Activated CD8-positive, alpha-beta memory T cell treated with anti-CD3 and anti-CD28 coated beads, Interleukin-2, amount 50 U/mL, for 24 hours (primary cell): ENCODE measurements at regions not wholly inside any gene's neighbourhood (a gene's known extent, or its start where the extent isn't known, plus 50 kb on each side); places are given as distances from the start of the nearest gene placed in this dataset.
"Not testable (repeated sequence)": the region's sequence is repeated elsewhere in the genome, so short reads cannot be mapped to it uniquely, and the experiment has no call there.

ENCODE experiments used
- DNase-seq: peaks from one replicate; pipeline ENCODE4 v3.0.0-alpha.2; 2020; ENCODE audit errors: extremely low read depth

DNA sequence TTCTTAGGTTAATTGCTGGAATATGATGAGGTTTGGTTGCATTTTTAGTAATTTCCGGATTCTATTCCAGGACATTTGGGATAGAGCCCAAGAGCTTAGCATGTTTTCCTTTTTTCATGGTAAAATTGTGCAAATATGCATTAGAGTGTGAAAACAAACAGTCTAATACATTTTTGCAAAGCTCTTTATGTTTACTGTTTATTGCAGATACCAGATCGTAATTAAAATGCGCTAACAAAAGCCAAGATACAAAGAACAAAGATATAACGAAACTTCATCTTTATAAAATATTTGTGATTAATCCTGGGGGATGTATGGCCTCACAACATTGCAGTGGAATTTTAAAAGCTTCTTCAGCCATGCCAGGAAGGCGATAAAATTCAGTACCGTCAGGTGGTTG, 94.5 kb upstream of the TBC1D5 start:
- DNase-seq: no peak

DNA sequence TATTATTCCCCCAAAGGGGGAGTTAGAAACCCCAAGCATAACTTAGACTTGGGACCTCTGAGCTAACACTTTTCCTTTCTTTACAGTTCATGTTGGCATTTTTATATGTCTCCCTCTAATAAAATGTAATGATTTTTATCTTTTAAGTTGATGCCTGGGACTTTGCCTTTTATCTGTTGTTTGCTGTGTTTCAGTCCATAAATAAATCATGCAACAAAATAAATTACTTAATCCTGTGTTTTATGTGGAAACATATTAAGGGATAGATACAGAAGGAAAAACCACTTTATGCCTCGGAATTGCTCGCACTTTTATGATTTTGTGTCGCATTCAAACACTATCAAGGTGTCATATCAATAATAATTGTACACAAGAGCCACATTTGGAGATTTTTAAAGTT, 93.7 kb upstream of the TBC1D5 start:
- DNase-seq: no peak

DNA sequence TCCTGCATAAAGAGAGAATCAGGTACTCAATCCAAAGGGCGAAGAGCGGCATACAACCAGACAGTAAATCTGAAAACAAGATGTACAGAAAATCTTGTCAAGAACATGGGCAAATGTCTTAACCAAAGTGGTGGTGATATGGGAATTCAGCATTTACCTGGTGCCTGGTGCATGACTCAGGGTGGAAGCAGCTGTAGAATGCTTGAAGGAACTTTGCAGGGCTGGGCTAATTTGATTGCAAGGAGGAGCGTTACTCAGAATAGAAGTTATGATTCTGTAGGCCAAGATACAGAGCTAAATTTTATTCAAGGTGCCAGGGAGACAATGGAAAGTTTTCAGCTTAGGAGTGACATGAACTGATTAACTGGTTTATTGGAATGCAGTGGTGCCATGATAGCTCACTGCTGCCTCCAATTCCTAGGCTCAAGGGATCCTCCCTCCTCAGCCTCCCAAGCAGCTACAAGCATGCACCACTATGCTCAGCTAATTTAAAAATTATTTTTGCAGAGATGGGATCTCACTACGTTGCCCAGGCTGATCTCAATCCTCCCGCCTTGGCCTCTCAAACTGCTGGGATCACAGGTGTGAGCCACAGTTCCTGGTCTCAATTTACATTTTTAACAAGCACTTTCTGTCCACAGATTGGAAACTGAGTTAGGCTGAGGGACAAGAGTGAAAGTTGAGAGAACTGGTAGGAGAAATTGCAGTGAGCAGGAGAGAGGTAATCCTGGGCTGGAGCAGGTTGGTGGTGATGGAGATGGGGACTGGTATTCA, 91.5 kb upstream of the TBC1D5 start:
- DNase-seq: no peak

- no peak for DNase-seq
These were observed 89.6 kb upstream of the TBC1D5 start for GRCh38 chr3:17832016-17832415.

DNA sequence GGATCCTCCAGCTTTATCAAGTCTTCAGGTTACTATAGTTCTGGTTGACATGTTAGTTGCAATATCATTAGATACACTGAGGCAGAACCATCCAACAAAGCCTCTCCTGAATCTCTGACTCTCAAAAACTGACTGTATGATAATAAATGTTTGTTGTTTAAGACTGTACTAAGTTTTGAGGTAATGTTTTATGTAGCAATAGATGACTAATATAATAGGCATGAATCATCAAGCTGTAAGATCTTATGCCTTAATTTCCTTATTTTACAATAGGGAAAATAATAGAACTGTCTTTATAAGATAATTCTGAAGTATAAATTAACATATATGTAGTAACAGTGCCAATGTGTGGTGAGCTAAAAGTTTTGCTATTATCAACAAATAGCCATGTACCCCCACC, 88.9 kb upstream of the TBC1D5 start:
- DNase-seq: no peak

DNA sequence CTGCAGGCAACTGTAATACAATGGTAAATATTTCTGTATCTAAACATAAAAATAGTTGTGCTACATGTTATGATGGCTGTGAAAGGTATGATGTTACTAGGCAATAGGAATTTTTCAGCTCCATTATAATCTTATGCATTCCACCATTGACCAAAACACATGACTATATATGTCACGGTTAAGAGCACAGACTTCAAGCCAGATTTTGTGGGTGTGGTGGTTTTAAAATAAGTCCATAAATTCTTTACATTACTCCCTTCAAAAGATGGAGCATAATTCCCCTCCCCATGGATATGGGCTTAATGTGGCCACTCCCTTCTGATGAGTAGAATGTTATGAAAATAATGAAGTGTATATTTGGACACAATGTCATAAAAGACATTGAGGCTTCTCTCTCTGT, 88.4 kb upstream of the TBC1D5 start:
- DNase-seq: no peak

GRCh38 chr3:17828388-17828787, 86.0 kb upstream of the TBC1D5 start:
- no peak for DNase-seq

DNA sequence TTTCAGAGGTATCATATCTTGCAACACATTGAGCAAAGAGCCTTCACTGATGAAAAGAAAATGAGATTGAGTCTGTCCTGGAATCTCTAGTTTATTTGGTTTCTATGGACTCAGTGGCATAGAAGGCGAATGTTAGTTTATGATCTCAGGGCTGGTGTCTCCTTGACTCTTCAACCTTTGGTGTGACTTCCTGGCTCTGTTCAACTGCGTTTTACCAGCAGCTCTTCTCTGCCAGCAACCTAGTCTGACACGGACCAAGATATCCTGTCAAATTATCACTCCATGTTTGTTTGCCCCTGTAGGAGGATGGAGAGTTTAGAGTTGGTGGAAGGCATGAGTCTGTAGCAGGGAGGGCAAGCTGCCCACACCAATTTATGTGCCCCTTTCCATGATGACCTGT, 82.9 kb upstream of the TBC1D5 start:
- no peak for DNase-seq

DNA sequence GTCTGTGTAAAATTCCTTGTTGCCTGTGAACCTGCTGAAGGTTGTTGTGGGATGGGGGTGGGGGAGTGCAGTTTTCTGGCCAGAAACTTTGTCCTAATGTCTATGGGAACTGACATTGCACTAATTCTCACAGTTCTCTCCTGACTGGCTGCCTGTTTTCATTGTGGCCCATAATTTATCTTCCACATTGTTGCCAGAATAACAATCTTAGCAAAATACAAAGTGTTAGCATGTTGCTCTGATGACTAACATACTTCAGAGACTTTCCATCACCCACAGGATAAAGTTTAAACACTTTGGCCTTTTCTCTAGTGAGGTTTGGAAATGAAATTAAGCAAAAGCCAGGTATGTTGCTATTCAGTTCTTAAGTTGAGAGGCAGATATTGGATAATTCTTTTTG, 81.4 kb upstream of the TBC1D5 start:
- DNase-seq: no peak

DNA sequence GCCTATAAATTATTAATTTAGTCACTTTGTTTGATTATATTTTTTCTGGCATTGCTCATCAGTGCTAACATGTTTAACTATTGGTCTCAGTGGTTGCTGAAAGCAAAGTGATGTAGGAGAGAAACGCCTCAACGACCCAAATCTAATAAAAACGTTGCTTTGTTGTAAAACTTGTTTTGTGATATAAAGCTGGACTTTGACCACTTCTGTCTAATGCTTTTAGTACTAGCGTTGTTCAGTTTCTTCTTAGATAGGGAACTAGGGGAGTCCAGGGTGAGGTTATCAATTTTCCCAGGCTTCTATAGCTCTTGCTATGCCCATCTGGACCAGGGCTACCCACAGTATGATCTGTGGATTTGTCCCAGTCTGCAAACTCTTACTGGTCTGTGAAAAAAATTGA, 80.6 kb upstream of the TBC1D5 start:
- DNase-seq: no peak

DNA sequence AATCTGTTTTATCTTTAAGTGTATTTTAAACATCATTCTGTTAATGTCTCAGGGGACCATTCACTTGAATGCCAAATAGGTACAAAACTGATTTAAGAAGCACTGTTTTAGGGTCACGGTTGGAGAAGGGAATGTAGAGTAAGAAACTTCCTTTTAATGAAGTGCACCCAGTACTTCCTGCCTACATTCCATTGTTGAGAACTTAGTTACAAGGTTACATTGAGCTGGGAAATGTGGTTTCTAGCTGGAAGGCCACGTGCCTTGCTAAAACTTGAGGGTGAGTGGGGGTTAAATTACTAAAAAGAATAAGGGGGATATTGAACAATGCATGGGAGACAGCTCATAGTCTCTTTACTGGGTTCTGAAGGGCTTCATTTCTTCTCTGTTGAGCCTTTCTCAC, 78.3 kb upstream of the TBC1D5 start:
- DNase-seq: no peak

DNA sequence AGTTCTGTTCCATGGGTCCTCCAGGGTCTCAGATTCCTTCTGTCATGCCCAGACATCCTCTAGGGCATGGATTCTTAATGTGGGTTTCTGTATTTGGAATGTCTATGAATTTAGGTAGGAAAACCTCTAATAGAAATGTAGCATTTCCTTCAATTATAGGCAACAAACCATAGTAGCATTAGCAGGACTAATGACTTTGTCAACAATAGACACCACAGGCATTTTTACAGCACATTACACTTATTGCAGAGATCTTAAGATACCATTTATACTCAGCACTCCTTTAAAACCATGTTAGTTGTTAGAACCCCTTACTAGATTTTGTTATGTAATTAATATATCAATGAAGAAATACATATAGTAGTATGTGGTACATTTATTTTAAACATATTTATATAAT, 77.8 kb upstream of the TBC1D5 start:
- DNase-seq: no peak

DNA sequence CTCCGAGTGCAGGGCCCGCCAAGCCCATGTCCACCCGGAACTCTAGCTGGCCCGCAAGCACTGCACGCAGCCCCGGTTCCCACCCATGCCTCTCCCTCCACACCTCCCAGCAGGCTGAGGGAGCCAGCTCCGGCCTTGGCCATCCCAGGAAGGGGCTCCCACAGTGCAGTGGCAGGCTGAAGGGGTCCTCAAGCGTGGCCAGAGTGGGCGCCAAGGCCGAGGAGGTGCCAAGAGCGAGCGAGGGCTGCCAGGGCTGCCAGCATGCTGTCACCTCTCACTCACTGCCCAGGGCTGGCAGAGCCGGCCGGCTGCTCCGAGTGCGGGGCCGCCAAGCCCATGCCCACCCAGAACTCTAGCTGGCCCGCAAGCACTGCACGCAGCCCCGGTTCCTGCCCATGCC, 75.5 kb upstream of the TBC1D5 start:
- not testable (repeated sequence) for DNase-seq

DNA sequence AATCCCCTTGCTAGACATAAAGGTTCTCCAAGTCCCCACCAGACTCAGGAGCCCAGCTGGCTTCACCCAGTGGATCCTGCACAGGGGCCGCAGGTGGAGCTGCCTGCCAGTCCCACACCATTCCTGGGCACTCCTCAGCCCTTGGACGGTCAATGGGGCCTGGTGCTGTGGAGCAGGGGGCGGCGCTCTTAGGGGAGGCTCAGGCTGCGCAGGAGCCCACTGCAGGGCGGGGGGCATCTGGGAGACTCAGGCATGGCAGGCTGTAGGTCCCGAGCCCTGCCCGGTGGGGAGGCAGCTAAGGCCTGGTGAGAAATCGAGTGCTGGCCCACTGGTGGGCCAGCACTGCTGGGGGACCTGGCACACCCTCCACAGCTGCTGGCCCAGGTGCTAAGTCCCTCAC, 75.1 kb upstream of the TBC1D5 start:
- DNase-seq: no peak

DNA sequence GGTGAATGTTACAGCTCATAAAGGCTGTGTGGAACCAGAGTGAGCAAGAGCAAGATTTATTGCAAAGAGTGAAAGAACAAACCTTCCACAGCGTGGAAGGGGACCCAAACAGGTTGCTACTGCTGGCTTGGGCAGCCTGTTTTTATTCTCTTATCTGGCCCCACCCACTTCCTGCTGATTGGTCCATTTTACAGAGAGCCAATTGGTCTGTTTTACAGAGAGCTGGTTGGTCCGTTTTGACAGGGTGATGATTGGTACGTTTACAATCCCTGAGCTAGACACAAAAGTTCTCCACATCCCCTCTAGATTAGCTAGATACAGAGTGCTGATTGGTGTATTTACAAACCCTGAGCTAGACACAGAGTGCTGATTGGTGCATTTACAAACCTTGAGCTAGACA, 74.4 kb upstream of the TBC1D5 start:
- DNase-seq: not testable (repeated sequence)

DNA sequence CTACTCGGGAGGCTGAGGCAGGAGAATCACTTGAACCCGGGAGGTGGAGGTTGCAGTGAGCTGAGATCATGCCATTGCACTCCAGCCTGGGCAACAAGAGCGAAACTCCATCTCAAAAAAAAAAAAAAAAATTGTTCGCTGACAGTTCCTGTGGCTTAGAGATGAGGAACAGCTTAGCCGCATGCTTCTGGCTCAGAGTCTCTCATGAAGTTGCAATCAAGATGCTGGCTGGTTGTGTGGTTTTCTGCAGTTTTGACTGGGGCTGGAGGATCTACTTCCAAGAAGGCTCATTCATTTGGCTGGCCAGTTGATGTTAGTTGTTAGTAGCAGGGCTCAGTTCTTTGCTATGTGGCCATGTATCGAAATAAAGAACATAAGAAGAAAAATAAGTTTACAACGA, 69.9 kb upstream of the TBC1D5 start:
- DNase-seq: not testable (repeated sequence)

DNA sequence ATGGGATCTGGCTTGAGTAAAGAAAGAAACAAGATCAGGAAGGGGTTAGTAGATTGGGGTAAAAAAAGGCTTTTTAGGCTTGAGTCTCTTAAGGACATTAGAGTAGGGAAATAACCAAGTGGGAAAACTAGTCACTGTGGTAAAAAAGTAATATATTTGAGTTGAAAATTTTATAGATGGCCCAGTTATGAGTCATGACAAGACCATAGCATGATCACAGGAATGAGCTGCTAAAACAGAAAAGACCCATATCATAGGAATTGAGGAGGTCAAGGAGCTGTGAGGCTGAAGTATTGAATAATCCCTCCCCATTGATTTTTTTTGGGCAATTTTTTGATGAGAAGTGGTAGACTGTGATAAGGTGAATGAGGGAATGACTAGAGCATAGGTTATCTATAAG, 69.2 kb upstream of the TBC1D5 start:
- DNase-seq: no peak

DNA sequence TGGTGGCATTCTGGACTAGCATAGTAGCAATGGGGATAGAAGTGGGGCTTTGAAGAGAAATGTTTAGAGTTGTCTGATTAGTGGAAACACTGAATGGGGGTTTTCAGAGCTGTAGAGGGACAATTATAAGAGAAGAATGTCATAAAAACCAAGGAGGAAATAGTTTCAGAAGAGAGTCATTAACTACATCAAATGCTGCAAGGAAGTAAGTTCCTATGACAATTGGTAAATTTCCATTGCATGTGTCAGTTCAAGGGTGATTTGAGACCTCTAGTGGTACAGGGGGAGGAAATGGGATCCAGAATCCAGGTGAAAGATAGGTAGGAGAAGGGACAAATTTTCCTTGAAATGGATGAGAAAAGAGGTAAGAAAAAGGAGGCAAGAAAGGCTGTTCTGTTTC, 68.3 kb upstream of the TBC1D5 start:
- no peak for DNase-seq

DNA sequence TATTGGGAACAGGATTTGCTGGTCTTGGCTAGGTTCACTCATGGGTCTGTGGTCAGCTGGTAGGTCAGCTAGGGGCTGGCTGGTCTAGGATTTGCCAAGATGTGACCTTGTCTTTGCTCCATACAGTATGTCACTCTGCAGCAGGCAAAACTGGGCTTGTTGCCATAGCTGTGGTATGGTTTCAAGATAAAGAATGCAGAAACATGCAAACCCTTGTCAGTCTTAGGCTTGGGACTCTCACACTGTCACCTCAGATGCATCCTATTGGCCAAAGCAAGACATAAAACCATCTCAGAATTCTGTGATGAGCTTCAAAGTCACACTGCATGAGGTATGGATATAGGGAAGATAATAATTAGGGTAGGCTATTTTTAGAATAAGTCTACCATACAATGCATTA, 66.6 kb upstream of the TBC1D5 start:
- DNase-seq: no peak

GRCh38 chr3:17806876-17807275, 64.4 kb upstream of the TBC1D5 start:
- no peak for DNase-seq

GRCh38 chr3:17806201-17806600, 63.8 kb upstream of the TBC1D5 start:
- no peak for DNase-seq

- no peak for DNase-seq
These were observed 63.1 kb upstream of the TBC1D5 start for GRCh38 chr3:17805461-17805940.

DNA sequence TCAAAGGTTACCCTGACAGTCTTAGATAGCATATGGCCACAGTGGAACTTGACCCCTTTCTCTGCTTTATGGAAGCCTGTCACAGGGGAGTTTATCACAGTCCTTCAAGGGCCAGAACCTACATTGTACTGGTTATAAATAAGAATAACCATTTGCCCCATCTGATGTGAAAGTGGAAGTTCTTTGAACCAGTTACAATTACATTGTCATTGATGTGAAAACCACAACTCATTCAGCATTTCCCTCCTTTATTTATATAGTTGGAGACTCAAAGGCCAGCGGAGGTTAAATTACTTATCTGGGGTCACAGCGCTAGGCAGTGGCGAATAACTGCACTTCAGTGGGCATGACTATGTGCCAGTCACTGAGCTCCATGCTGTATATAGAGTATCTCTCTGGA, 60.5 kb upstream of the TBC1D5 start:
- DNase-seq: no peak

GRCh38 chr3:17801131-17801530, 58.7 kb upstream of the TBC1D5 start:
- no peak for DNase-seq
